HL-60 (cell line): ENCODE measurements at regions not wholly inside any gene's neighbourhood (a gene's known extent, or its start where the extent isn't known, plus 50 kb on each side); places are given as distances from the start of the nearest gene placed in this dataset.

Experiments
- DNase-seq, 2 experiments: peaks; one replicate each; pipeline ENCODE4 v3.0.0-alpha.2; 2010 to 2020; ENCODE audit warnings: low read depth in 1 of 2, low spot score in 1 of 2
- H3K27ac ChIP-seq: fragments of 250-450 bp; sonication (Bioruptor Pico); replicated peaks from 2 replicates; pipeline ENCODE4 v1.5.1; 2020; ENCODE audit warnings: mild to moderate bottlenecking, moderate library complexity
- H3K27me3 ChIP-seq: fragments of 250-450 bp; sonication (Bioruptor Pico); 2 replicates; pipeline ENCODE4 v1.5.1; 2021; ENCODE audit warnings: mild to moderate bottlenecking, moderate library complexity; ENCODE audit not compliant: insufficient read depth, poor library complexity, severe bottlenecking
- H3K4me3 ChIP-seq: replicated peaks from 2 replicates; pipeline ENCODE4 v1.5.1; 2011; ENCODE audit warnings: mild to moderate bottlenecking, control low read depth, low read length; ENCODE audit not compliant: insufficient read depth
- GABPA ChIP-seq: IDR thresholded peaks from 2 replicates; pipeline ENCODE4 v1.6.1; 2012; ENCODE audit warnings: low read depth
- POLR2AphosphoS5 ChIP-seq: IDR thresholded peaks from 2 replicates; pipeline ENCODE4 v1.6.1; 2012; ENCODE audit warnings: low read depth
- SPI1 ChIP-seq: IDR thresholded peaks from 2 replicates; pipeline ENCODE4 v1.6.1; 2012; ENCODE audit warnings: low read depth, mild to moderate bottlenecking, borderline replicate concordance
- TF ChIP-seq, protein P1 (sequence below): IDR thresholded peaks from one replicate; pipeline ENCODE4 v1.5.1; 2011; ENCODE audit warnings: low read length, control low read depth, inconsistent platforms; ENCODE audit not compliant: insufficient read depth
- TF ChIP-seq, protein P2 (sequence below): IDR thresholded peaks from 2 replicates; pipeline ENCODE4 v1.6.1; 2012; ENCODE audit warnings: low read depth; ENCODE audit not compliant: insufficient replicate concordance

DNA sequence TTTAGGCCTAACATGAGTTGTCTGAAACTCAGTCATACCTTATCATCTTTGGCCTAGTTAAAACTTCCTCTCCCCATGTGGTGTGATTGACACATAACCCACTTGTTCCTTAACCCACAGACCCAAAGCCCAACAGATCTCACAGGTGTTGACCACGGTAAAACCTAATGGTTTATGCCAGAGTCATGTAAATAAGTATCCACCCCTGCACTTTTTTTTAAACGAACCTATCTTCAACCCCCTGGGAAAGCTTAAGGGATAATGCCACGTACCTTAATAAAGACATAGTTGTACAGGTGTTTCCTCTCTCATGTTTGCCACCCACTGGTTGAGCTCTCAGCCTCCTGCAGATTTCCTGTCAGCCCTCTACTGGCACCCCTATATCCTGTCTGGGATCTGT lies 709.3 kb upstream of the CCDC179 start:
- Histone ChIP-seq H3K4me3 (no peak overlapping the region), H3K27ac (no peak overlapping the region), H3K27me3 (no peaks in the 10 kb centered on the region)
- no peak for DNase-seq
- TF ChIP-seq GABPA (no peak), POLR2AphosphoS5 (no peak), SPI1 (no peak)
- TF ChIP-seq, protein P1, sequence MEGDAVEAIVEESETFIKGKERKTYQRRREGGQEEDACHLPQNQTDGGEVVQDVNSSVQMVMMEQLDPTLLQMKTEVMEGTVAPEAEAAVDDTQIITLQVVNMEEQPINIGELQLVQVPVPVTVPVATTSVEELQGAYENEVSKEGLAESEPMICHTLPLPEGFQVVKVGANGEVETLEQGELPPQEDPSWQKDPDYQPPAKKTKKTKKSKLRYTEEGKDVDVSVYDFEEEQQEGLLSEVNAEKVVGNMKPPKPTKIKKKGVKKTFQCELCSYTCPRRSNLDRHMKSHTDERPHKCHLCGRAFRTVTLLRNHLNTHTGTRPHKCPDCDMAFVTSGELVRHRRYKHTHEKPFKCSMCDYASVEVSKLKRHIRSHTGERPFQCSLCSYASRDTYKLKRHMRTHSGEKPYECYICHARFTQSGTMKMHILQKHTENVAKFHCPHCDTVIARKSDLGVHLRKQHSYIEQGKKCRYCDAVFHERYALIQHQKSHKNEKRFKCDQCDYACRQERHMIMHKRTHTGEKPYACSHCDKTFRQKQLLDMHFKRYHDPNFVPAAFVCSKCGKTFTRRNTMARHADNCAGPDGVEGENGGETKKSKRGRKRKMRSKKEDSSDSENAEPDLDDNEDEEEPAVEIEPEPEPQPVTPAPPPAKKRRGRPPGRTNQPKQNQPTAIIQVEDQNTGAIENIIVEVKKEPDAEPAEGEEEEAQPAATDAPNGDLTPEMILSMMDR, result no peak
- TF ChIP-seq, protein P2, sequence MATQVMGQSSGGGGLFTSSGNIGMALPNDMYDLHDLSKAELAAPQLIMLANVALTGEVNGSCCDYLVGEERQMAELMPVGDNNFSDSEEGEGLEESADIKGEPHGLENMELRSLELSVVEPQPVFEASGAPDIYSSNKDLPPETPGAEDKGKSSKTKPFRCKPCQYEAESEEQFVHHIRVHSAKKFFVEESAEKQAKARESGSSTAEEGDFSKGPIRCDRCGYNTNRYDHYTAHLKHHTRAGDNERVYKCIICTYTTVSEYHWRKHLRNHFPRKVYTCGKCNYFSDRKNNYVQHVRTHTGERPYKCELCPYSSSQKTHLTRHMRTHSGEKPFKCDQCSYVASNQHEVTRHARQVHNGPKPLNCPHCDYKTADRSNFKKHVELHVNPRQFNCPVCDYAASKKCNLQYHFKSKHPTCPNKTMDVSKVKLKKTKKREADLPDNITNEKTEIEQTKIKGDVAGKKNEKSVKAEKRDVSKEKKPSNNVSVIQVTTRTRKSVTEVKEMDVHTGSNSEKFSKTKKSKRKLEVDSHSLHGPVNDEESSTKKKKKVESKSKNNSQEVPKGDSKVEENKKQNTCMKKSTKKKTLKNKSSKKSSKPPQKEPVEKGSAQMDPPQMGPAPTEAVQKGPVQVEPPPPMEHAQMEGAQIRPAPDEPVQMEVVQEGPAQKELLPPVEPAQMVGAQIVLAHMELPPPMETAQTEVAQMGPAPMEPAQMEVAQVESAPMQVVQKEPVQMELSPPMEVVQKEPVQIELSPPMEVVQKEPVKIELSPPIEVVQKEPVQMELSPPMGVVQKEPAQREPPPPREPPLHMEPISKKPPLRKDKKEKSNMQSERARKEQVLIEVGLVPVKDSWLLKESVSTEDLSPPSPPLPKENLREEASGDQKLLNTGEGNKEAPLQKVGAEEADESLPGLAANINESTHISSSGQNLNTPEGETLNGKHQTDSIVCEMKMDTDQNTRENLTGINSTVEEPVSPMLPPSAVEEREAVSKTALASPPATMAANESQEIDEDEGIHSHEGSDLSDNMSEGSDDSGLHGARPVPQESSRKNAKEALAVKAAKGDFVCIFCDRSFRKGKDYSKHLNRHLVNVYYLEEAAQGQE, result no peak

DNA sequence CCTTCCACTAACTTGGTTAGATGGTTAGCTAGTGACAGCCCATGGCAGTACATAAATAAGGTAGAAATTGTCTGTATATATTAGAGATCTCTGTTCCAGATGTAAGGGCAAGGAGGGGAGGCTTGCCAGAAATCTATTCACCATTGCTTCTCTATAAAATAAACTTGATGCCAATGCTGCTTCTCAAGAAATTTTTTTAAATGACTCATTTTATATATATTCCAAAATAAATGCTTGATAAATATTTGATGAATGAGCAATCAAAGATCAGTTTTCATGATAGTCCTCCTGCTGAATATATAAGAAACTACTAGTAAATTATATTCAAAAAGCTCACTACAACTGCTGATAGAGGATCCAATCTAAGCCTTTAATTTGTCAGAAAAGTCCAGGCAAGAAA lies 710.6 kb upstream of the CCDC179 start:
- Histone ChIP-seq H3K27ac (no peak overlapping the region), H3K27me3 (no peaks in the 10 kb centered on the region)
- no peak for DNase-seq

DNA sequence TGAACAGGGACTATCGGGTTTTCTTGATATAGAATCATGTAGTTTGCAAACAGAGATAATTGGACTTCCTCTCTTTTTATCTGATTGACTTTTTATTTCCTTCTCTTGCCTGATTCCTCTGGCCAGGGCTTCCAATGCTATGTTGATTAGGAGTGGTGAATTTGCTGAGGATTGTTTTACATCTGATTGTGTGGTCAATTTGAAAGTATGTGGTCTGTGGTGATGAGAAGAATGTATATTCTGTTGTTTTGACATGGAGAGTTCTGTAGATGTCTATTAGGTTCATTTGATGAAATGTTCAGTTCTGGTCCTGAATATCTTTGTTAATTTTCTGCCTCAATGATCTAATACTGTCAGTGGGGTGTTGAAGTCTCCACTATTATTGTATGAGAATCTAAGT lies 713.2 kb upstream of the CCDC179 start:
- Histone ChIP-seq H3K27ac (no peak overlapping the region), H3K4me3 (no peak overlapping the region), H3K27me3 (no peaks in the 10 kb centered on the region)
- TF ChIP-seq SPI1, result no peak
- no peak for TF ChIP-seq GABPA
- TF ChIP-seq, protein P1, result no peak
- no peak for TF ChIP-seq POLR2AphosphoS5
- TF ChIP-seq, protein P2, result no peak
- DNase-seq, result no peak

More for the DNA sequence above, 710.6 kb upstream of the CCDC179 start:
- no peak for TF ChIP-seq SPI1
- H3K4me3 ChIP-seq, result no peak overlapping the region

DNA sequence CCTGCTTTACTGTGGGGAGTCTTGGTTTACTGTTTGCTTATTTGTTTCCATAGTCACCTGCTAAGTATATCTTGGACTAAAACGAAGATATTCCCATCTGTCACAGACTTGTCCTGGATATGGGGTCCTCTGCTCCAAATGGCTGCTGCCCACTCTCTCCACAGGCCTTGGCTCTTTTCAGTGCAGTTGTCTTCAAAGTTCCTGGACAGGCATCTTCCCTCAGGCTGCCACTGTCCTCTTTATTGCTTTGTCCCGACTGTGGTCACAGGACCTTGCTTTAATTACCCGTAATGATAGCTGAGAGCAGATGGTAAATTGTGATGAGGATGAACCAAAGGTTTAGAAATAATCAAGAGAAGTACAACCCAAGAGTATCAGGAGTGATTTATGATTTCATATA lies 713.9 kb upstream of the CCDC179 start:
- no peak for TF ChIP-seq SPI1
- TF ChIP-seq GABPA, result no peak
- TF ChIP-seq POLR2AphosphoS5, result no peak
- TF ChIP-seq, protein P2, result no peak
- TF ChIP-seq, protein P1, result no peak

More for the DNA sequence above, 713.9 kb upstream of the CCDC179 start:
- no peak for DNase-seq
- Histone ChIP-seq H3K27ac (no peak overlapping the region), H3K27me3 (no peaks in the 10 kb centered on the region), H3K4me3 (no peak overlapping the region)
